ENCODE measurements at regions not wholly inside any gene's neighbourhood (a gene's known extent, or its start where the extent isn't known, plus 50 kb on each side); places are given as distances from the start of the nearest gene placed in this dataset.
"Not testable (repeated sequence)": the region's sequence is repeated elsewhere in the genome, so short reads cannot be mapped to it uniquely, and the experiment has no call there.

- Mint-ChIP-seq H3K27ac (no peak overlapping the region), H3K4me3 (no peak overlapping the region), H3K27me3 (ENCODE audit: low read depth) (no peaks in the 10 kb centered on the region), H3K4me1 (ENCODE audit: low read depth) (no peaks in the 10 kb centered on the region), H3K9me3 (peaks cover 14 to 19% of the 10 kb centered on the region in 2 donors), H3K36me3 (ENCODE audit: insufficient read depth in 2 of 2) (peaks cover 2 to 5% of the 10 kb centered on the region in 2 donors)
- DNase-seq (no peak), ATAC-seq (replicated peaks in 1 of 2) (no peak)
These were observed 399.2 kb upstream of the GRAMD2B start for GRCh38 chr5:126023994-126024441.

GRCh38 chr5:126027149-126027548 lies 396.1 kb upstream of the GRAMD2B start:
- no peak for ATAC-seq (replicated peaks in 1 of 2)
- Mint-ChIP-seq H3K36me3 (ENCODE audit: insufficient read depth in 2 of 2) (peaks cover 2 to 5% of the 10 kb centered on the region in 2 donors), H3K9me3 (peaks cover 15 to 21% of the 10 kb centered on the region in 2 donors), H3K27ac (no peak overlapping the region), H3K4me1 (ENCODE audit: low read depth) (no peaks in the 10 kb centered on the region), H3K4me3 (no peak overlapping the region), H3K27me3 (ENCODE audit: low read depth) (no peaks in the 10 kb centered on the region)
- DNase-seq: no peak

- DNase-seq (no peak), ATAC-seq (replicated peaks in 1 of 2) (no peak)
- Mint-ChIP-seq H3K36me3 (ENCODE audit: insufficient read depth in 2 of 2) (peaks cover 2 to 5% of the 10 kb centered on the region in 2 donors), H3K27ac (no peak overlapping the region), H3K27me3 (ENCODE audit: low read depth) (no peaks in the 10 kb centered on the region), H3K4me3 (no peak overlapping the region), H3K9me3 (peaks cover 15 to 19% of the 10 kb centered on the region in 2 donors), H3K4me1 (ENCODE audit: low read depth) (no peaks in the 10 kb centered on the region)
These were observed 395.6 kb upstream of the GRAMD2B start for GRCh38 chr5:126027652-126028051.

DNA sequence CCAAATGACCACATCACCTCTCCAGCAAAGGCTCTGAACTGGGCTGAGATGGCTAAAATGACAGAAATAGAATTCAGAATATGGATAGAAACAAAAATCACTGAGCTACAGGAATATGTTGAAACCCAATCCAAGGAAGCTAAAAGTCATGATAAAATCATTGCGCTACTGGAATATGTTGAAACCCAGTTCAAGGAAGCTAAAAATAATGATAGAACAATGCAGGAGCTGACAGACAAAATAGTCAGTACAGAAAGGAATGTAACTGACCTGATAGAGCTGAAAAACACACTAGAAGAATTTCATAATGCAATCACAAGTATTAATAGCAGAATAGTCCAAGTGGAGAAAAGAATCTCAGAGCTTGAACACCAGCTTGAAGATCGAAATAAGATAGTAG lies 394.9 kb upstream of the GRAMD2B start:
- ATAC-seq (replicated peaks in 1 of 2) (no peak), DNase-seq (no peak)
- Mint-ChIP-seq H3K4me3 (no peak overlapping the region), H3K36me3 (ENCODE audit: insufficient read depth in 2 of 2) (peaks cover 2 to 5% of the 10 kb centered on the region in 2 donors), H3K27ac (no peak overlapping the region), H3K4me1 (ENCODE audit: low read depth) (no peaks in the 10 kb centered on the region), H3K27me3 (ENCODE audit: low read depth) (no peaks in the 10 kb centered on the region), H3K9me3 (peaks cover 15 to 19% of the 10 kb centered on the region in 2 donors)

- DNase-seq; H3K4me1 Mint-ChIP-seq (ENCODE audit: low read depth); H3K4me3 Mint-ChIP-seq; ATAC-seq (replicated peaks in 1 of 2); H3K27ac Mint-ChIP-seq; H3K36me3 Mint-ChIP-seq (ENCODE audit: insufficient read depth in 2 of 2); H3K27me3 Mint-ChIP-seq (ENCODE audit: low read depth): not testable (repeated sequence)
- peaks cover 15 to 19% of the 10 kb centered on the region in 2 donors for H3K9me3 Mint-ChIP-seq
These were observed 393.9 kb upstream of the GRAMD2B start for GRCh38 chr5:126029282-126029681.

DNA sequence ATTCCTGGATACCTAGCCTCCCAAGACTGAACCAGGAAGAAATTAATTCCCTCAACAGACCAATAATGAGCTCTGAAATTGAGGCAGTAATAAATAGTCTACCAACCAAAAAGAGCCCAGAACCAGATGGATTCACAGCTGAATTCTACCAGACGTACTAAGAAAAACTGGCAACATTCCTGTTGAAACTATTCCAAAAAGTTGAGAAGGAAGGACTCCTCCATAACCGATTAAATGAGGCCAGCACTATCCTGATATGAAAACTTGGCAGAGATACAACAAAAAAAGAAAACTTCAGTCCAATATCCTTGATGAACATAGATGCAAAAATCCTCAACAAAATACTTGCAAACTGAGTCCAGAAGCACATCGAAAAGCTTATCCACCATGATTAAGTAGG lies 392.5 kb upstream of the GRAMD2B start:
- Mint-ChIP-seq H3K4me3 (no peak overlapping the region), H3K4me1 (ENCODE audit: low read depth) (no peaks in the 10 kb centered on the region), H3K27ac (no peak overlapping the region), H3K27me3 (ENCODE audit: low read depth) (no peaks in the 10 kb centered on the region), H3K36me3 (ENCODE audit: insufficient read depth in 2 of 2) (peaks cover 2 to 5% of the 10 kb centered on the region in 2 donors), H3K9me3 (peaks cover 15 to 19% of the 10 kb centered on the region in 2 donors)
- ATAC-seq (replicated peaks in 1 of 2) (no peak), DNase-seq (no peak)

GRCh38 chr5:126031989-126032716 lies 391.1 kb upstream of the GRAMD2B start:
- ATAC-seq (replicated peaks in 1 of 2): no peak

GRCh38 chr5:126043688-126044087 lies 379.5 kb upstream of the GRAMD2B start:
- Mint-ChIP-seq H3K4me1 (ENCODE audit: low read depth) (no peaks in the 10 kb centered on the region), H3K36me3 (ENCODE audit: insufficient read depth in 2 of 2) (no peaks in the 10 kb centered on the region), H3K9me3 (peaks cover 0 to 1% of the 10 kb centered on the region in 2 donors), H3K27me3 (ENCODE audit: low read depth) (no peaks in the 10 kb centered on the region), H3K4me3 (no peak overlapping the region), H3K27ac (no peak overlapping the region)
- DNase-seq (no peak), ATAC-seq (replicated peaks in 1 of 2) (no peak)

More at GRCh38 chr5:126031989-126032716, 391.1 kb upstream of the GRAMD2B start:
- DNase-seq: no peak
- Mint-ChIP-seq H3K27ac (no peak overlapping the region), H3K27me3 (ENCODE audit: low read depth) (no peaks in the 10 kb centered on the region), H3K4me3 (no peak overlapping the region), H3K4me1 (ENCODE audit: low read depth) (no peaks in the 10 kb centered on the region), H3K9me3 (peaks cover 12 to 16% of the 10 kb centered on the region in 2 donors), H3K36me3 (ENCODE audit: insufficient read depth in 2 of 2) (peaks cover 2 to 5% of the 10 kb centered on the region in 2 donors)

- Mint-ChIP-seq H3K4me3 (no peak overlapping the region), H3K27me3 (ENCODE audit: low read depth) (no peaks in the 10 kb centered on the region), H3K36me3 (ENCODE audit: insufficient read depth in 2 of 2) (no peaks in the 10 kb centered on the region), H3K4me1 (ENCODE audit: low read depth) (no peaks in the 10 kb centered on the region), H3K27ac (no peak overlapping the region), H3K9me3 (peaks cover under 1 to 1% of the 10 kb centered on the region in 2 donors)
- DNase-seq (no peak), ATAC-seq (replicated peaks in 1 of 2) (no peak)
These were observed 379.0 kb upstream of the GRAMD2B start for GRCh38 chr5:126044111-126044668.

DNA sequence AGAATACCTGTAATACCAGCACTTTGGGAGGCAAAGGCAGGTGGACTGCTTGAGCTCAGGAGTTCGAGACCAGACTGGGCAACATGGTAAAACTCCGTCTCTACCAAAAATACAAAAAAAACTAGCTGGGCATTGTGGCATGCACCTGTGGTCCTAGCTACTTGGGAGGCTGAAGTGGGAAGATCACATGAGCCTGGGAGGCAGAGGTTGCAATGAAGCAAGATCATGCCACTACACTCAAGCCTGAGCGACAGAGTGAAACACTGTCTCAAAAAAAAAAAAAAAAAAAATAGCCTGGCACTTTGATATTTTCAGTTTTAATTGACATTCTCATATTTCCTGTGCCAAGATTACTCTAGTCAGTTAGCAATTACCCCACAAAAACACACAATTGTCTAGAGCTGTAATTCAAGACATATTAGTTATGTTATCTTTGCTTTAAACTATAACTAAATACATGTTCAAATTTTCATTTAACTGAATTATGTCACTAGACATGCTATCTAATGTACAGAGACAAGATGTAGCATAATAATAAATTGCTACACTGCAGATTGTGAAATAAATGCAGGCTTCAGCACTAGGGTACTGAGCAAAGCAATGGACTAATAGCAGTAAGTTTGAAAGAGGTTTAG lies 378.2 kb upstream of the GRAMD2B start:
- Mint-ChIP-seq H3K27me3 (ENCODE audit: low read depth) (no peaks in the 10 kb centered on the region), H3K27ac (no peak overlapping the region), H3K36me3 (ENCODE audit: insufficient read depth in 2 of 2) (no peaks in the 10 kb centered on the region), H3K4me3 (no peak overlapping the region), H3K4me1 (ENCODE audit: low read depth) (no peaks in the 10 kb centered on the region), H3K9me3 (peaks cover 3% of the 10 kb centered on the region in 2 donors)
- DNase-seq (no peak), ATAC-seq (replicated peaks in 1 of 2) (no peak)

- DNase-seq: no peak
- no peaks in the 10 kb centered on the region for H3K36me3 Mint-ChIP-seq (ENCODE audit: insufficient read depth in 2 of 2)
- H3K4me1 Mint-ChIP-seq (ENCODE audit: low read depth): no peaks in the 10 kb centered on the region
- H3K27ac Mint-ChIP-seq: no peak overlapping the region
- no peak overlapping the region for H3K4me3 Mint-ChIP-seq
- H3K27me3 Mint-ChIP-seq (ENCODE audit: low read depth): no peaks in the 10 kb centered on the region
- ATAC-seq (replicated peaks in 1 of 2): no peak
- H3K9me3 Mint-ChIP-seq: peaks cover 3% of the 10 kb centered on the region in 2 donors
These were observed 376.9 kb upstream of the GRAMD2B start for GRCh38 chr5:126046318-126046717.

GRCh38 chr5:126046846-126047571 lies 376.2 kb upstream of the GRAMD2B start:
- ATAC-seq (replicated peaks in 1 of 2) (no peak), DNase-seq (no peak)
- Mint-ChIP-seq H3K27me3 (ENCODE audit: low read depth) (no peaks in the 10 kb centered on the region), H3K9me3 (peaks cover 3% of the 10 kb centered on the region in 2 donors), H3K36me3 (ENCODE audit: insufficient read depth in 2 of 2) (no peaks in the 10 kb centered on the region), H3K27ac (no peak overlapping the region), H3K4me3 (no peak overlapping the region), H3K4me1 (ENCODE audit: low read depth) (no peaks in the 10 kb centered on the region)

GRCh38 chr5:126052120-126052519 lies 371.1 kb upstream of the GRAMD2B start:
- Mint-ChIP-seq H3K4me3 (no peak overlapping the region), H3K9me3 (peaks cover 2 to 10% of the 10 kb centered on the region in 2 donors), H3K36me3 (ENCODE audit: insufficient read depth in 2 of 2) (peaks cover 0 to 2% of the 10 kb centered on the region in 2 donors), H3K27me3 (ENCODE audit: low read depth) (no peaks in the 10 kb centered on the region), H3K4me1 (ENCODE audit: low read depth) (no peaks in the 10 kb centered on the region), H3K27ac (no peak overlapping the region)
- ATAC-seq (replicated peaks in 1 of 2) (no peak), DNase-seq (no peak)
